GM12801 (cell line): ENCODE measurements at regions not wholly inside any gene's neighbourhood (a gene's known extent, or its start where the extent isn't known, plus 50 kb on each side); places are given as distances from the start of the nearest gene placed in this dataset.

Source experiments
- CTCF ChIP-seq: IDR thresholded peaks from one replicate; pipeline ENCODE4 v1.5.1; 2011; ENCODE audit warnings: control low read depth; ENCODE audit not compliant: insufficient read length; ENCODE audit errors: extremely low read depth

DNA sequence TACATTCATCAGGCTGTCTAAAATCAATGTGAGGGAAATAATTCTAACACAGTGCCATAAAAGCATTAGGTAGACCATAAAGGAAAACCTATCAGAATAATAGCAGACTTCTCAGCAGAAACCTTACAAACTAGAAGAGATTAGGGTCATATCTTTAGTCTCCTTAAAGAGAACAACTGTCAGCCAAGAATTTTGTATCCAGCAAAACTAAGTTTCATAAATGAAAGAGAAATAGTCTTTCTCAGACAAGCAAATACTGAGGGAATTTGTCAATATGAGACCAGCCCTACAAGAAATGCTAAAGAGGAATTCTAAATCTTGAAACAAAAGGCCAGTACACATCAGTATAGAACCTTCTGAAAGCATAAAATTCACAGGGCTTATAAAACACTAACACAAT lies 482.0 kb downstream of the SATB2 start:
- no peak for TF ChIP-seq CTCF

- TF ChIP-seq CTCF = no peak
These were observed 484.0 kb downstream of the SATB2 start for GRCh38 chr2:198973785-198974184.

DNA sequence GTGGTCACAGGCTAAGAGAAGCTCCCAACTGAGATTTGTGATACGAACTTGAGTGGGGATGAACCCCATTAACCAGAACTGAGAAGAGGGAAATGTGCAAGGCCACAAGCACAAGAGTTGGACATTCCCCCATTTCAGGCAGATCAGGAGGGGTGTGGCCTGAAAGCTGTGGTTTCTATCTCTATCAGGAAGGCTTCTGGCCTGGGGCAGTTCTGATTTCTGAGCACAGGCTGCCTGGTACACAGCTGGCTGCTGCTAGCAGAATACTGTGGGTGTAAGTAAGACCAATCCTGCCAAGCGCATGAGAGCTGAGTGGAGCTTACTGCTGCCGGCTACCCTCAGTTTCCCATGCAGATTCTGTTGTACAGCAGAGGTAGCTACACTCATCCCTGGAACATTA lies 484.6 kb downstream of the SATB2 start:
- no peak for TF ChIP-seq CTCF

DNA sequence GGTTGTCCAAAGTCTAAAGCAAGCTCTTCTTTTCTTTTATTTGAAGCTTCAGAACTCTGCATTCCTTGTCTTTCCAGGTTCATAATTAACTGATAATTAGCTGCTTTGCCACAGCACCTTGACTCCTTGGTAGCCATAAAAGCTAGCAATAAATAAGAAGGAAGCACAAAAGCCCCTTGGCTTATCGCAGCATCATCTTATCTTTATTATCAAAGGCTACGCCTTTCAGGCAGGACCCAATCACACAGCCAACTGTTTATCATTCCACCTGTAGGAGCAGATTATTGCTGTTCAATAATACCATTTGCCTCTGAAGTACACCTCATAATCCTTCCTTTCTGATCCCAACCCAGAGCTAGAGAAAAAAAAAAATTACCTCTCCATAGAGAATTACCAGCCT lies 489.2 kb downstream of the SATB2 start:
- no peak for TF ChIP-seq CTCF

- no peak for TF ChIP-seq CTCF
These were observed 491.5 kb downstream of the SATB2 start for GRCh38 chr2:198966269-198966668.

DNA sequence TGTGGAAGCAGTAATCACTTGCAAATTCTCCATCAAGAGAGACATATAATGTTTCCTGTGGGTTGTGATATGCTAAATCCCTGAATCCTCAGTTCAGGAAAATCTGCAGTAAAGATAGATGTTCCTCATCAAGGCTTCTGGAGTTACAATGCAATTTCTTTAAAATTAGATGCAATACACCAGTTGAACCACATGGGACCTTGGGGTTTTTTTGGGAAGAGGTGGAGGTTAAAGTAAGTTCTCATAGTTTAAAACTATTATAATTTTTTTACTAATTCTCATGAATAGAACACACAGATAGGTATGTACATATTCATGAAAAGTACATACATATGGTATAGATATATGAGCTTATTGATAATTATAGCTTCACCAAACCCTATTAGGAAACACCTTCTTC lies 496.2 kb downstream of the SATB2 start:
- TF ChIP-seq CTCF = no peak

DNA sequence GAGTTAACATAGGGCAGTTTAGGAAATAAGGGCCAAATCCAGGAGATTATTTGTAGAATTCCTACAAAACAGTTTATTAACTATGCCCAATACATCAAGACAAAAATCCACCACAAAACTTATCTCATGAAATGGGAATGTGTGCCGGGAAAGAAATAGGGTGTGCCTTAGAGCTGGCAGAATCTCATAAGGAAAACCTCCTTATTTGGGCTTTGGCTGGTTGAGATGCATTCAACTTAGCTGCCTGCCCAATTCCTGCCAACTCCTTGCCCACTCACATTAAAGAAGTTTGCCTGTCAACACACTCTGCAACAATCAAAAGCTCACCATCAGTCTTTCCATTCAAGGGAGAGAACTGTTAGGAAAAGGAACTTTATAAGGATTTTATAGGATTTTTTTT lies 500.6 kb downstream of the SATB2 start:
- TF ChIP-seq CTCF = no peak

- no peak for TF ChIP-seq CTCF
These were observed 504.4 kb downstream of the SATB2 start for GRCh38 chr2:198953328-198953727.
